PFSK-1 (cell line): ENCODE measurements at regions not wholly inside any gene's neighbourhood (a gene's known extent, or its start where the extent isn't known, plus 50 kb on each side); places are given as distances from the start of the nearest gene placed in this dataset.

Experiments
- POLR2AphosphoS5 ChIP-seq: IDR thresholded peaks from 2 replicates; pipeline ENCODE4 v1.6.1; 2012; ENCODE audit warnings: low read depth, mild to moderate bottlenecking, control low read depth, low read length, moderate library complexity
- SIN3A ChIP-seq: IDR thresholded peaks from 2 replicates; pipeline ENCODE4 v1.6.1; 2012; ENCODE audit warnings: mild to moderate bottlenecking, low read length, moderate library complexity, borderline replicate concordance; ENCODE audit not compliant: insufficient read depth
- TAF1 ChIP-seq: IDR thresholded peaks from 2 replicates; pipeline ENCODE4 v1.6.1; 2012; ENCODE audit warnings: low read length, control low read depth, borderline replicate concordance; ENCODE audit not compliant: insufficient read depth
- TF ChIP-seq, protein P1 (sequence below), 2 experiments: IDR thresholded peaks; 2 replicates each; pipeline versions ENCODE4 v1.6.1 to v1.8.0; 2011 to 2012; ENCODE audit warnings: low read depth in 2 of 2, low read length in 2 of 2, control low read depth in 1 of 2, inconsistent platforms in 1 of 2, mild to moderate bottlenecking in 1 of 2, moderate library complexity in 1 of 2; ENCODE audit not compliant: insufficient read depth in 1 of 2

DNA sequence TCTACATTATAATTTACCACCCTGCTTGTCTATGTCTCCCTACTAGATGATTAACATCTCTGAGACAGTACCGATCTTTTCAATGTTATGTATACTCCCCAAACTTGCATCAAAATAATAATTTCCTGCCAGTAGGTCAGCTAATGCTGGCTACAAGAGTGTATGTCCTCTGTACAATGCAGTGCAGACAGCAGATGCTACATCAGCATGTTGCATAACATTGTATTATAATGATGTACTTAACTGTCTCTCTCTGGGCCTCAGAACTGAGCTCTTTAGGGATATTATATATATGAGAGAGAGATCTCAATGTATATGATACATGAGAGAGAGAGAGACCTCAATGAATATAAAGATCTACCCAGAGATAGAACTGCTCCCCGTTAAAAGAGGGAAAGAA, 456.6 kb downstream of the SHQ1 start:
- TF ChIP-seq POLR2AphosphoS5: no peak
- no peak for TF ChIP-seq TAF1
- TF ChIP-seq, protein P1, sequence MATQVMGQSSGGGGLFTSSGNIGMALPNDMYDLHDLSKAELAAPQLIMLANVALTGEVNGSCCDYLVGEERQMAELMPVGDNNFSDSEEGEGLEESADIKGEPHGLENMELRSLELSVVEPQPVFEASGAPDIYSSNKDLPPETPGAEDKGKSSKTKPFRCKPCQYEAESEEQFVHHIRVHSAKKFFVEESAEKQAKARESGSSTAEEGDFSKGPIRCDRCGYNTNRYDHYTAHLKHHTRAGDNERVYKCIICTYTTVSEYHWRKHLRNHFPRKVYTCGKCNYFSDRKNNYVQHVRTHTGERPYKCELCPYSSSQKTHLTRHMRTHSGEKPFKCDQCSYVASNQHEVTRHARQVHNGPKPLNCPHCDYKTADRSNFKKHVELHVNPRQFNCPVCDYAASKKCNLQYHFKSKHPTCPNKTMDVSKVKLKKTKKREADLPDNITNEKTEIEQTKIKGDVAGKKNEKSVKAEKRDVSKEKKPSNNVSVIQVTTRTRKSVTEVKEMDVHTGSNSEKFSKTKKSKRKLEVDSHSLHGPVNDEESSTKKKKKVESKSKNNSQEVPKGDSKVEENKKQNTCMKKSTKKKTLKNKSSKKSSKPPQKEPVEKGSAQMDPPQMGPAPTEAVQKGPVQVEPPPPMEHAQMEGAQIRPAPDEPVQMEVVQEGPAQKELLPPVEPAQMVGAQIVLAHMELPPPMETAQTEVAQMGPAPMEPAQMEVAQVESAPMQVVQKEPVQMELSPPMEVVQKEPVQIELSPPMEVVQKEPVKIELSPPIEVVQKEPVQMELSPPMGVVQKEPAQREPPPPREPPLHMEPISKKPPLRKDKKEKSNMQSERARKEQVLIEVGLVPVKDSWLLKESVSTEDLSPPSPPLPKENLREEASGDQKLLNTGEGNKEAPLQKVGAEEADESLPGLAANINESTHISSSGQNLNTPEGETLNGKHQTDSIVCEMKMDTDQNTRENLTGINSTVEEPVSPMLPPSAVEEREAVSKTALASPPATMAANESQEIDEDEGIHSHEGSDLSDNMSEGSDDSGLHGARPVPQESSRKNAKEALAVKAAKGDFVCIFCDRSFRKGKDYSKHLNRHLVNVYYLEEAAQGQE (IDR thresholded peaks at IDR 0.05; ENCODE audit: insufficient read depth in 1 of 2, low read depth in 2 of 2, low read length in 2 of 2): no peak
- TF ChIP-seq SIN3A: no peak
